GM23338 (cell line): ENCODE measurements at regions not wholly inside any gene's neighbourhood (a gene's known extent, or its start where the extent isn't known, plus 50 kb on each side); places are given as distances from the start of the nearest gene placed in this dataset.

Source experiments
- ATAC-seq: fragments of 200-7000 bp; cut with Tn5 transposase; 3 replicates; pipeline ENCODE4 v1.9.1; 2020
- DNase-seq: peaks from one replicate; pipeline ENCODE4 v3.0.0-alpha.2; 2015; ENCODE audit warnings: low spot score
- H2AFZ ChIP-seq: fragments of 200-600 bp; sonication (generic); 2 replicates; pipeline ENCODE4 v1.8.0; 2016; ENCODE audit warnings: antibody characterized with exemption, mild to moderate bottlenecking, moderate library complexity
- H3F3A ChIP-seq: fragments of 200-600 bp; sonication (generic); replicated peaks from 2 replicates; pipeline ENCODE4 v1.8.0; 2017; ENCODE audit warnings: antibody characterized with exemption, mixed run types, low read depth
- H3K27ac ChIP-seq: fragments of 200-600 bp; sonication (generic); 2 replicates; pipeline ENCODE4 v1.6.1; 2016; ENCODE audit warnings: low read depth
- H3K27me3 ChIP-seq: fragments of 200-600 bp; sonication (generic); 2 replicates; pipeline ENCODE4 v1.8.0; 2016; ENCODE audit warnings: mild to moderate bottlenecking, mixed run types, moderate library complexity; ENCODE audit not compliant: insufficient read depth
- H3K36me3 ChIP-seq: fragments of 200-600 bp; sonication (generic); 2 replicates; pipeline ENCODE4 v1.8.0; 2016; ENCODE audit warnings: mild to moderate bottlenecking; ENCODE audit not compliant: insufficient read depth
- H3K4me1 ChIP-seq: fragments of 200-600 bp; sonication (generic); 2 replicates; pipeline ENCODE4 v1.8.0; 2016; ENCODE audit warnings: mild to moderate bottlenecking, moderate library complexity; ENCODE audit not compliant: insufficient read depth
- H3K4me2 ChIP-seq: fragments of 200-600 bp; sonication (generic); 2 replicates; pipeline ENCODE4 v1.7.1; 2017; ENCODE audit warnings: mixed run types
- H3K4me3 ChIP-seq: fragments of 200-600 bp; sonication (generic); 2 replicates; pipeline ENCODE4 v1.6.1; 2016; ENCODE audit warnings: mixed run types
- H3K79me2 ChIP-seq: fragments of 200-600 bp; sonication (generic); replicated peaks from 2 replicates; pipeline ENCODE4 v1.8.0; 2017; ENCODE audit warnings: mild to moderate bottlenecking; ENCODE audit not compliant: insufficient read depth
- H3K9me2 ChIP-seq: fragments of 200-600 bp; sonication (generic); 2 replicates; pipeline ENCODE4 v1.8.0; 2017; ENCODE audit not compliant: insufficient read depth
- H4K20me1 ChIP-seq: fragments of 200-600 bp; sonication (generic); replicated peaks from 2 replicates; pipeline ENCODE4 v1.8.0; 2017; ENCODE audit warnings: mild to moderate bottlenecking; ENCODE audit not compliant: insufficient read depth
- H3K27ac Mint-ChIP-seq: 2 replicates; pipeline ENCODE4 v1.8.0; 2020; ENCODE audit warnings: inconsistent platforms, mild to moderate bottlenecking, moderate library complexity, mixed read lengths
- H3K27me3 Mint-ChIP-seq: 3 replicates; pipeline ENCODE4 v1.8.0; 2022; ENCODE audit warnings: low read depth, mild to moderate bottlenecking, moderate library complexity, mixed read lengths, inconsistent platforms; ENCODE audit not compliant: insufficient read depth, poor library complexity
- H3K36me3 Mint-ChIP-seq: 3 replicates; pipeline ENCODE4 v1.8.0; 2021; ENCODE audit warnings: low read depth, mild to moderate bottlenecking, inconsistent platforms, moderate library complexity, mixed read lengths
- H3K4me1 Mint-ChIP-seq: 3 replicates; pipeline ENCODE4 v1.8.0; 2020; ENCODE audit warnings: mild to moderate bottlenecking, inconsistent platforms, mixed read lengths
- H3K4me3 Mint-ChIP-seq: 3 replicates; pipeline ENCODE4 v1.8.0; 2021; ENCODE audit warnings: moderate library complexity, mild to moderate bottlenecking, inconsistent platforms, mixed read lengths
- H3K9me3 Mint-ChIP-seq: 3 replicates; pipeline ENCODE4 v1.8.0; 2020; ENCODE audit warnings: moderate library complexity, mild to moderate bottlenecking, inconsistent platforms, mixed read lengths
- CREB1 ChIP-seq: fragments of 250-450 bp; sonication (Bioruptor Pico); IDR thresholded peaks from 2 replicates; pipeline ENCODE4 v1.5.0; 2020; ENCODE audit warnings: low read depth, mild to moderate bottlenecking, moderate library complexity
- EZH2 ChIP-seq: fragments of 200-600 bp; sonication (generic); IDR thresholded peaks from one replicate; pipeline ENCODE4 v1.8.0; 2017; ENCODE audit warnings: antibody characterized with exemption, mild to moderate bottlenecking, low read depth; ENCODE audit not compliant: unreplicated experiment
- EZH2phosphoT487 ChIP-seq: fragments of 200-600 bp; sonication (generic); IDR thresholded peaks from one replicate; pipeline ENCODE4 v1.8.1; 2018; ENCODE audit warnings: antibody characterized with exemption; ENCODE audit not compliant: unreplicated experiment
- JUNB ChIP-seq: IDR thresholded peaks from one replicate; pipeline ENCODE4 v1.6.1; 2016; ENCODE audit warnings: antibody characterized with exemption; ENCODE audit not compliant: unreplicated experiment
- NANOG ChIP-seq: IDR thresholded peaks from 2 replicates; pipeline ENCODE4 v1.6.1; 2016; ENCODE audit warnings: antibody characterized with exemption, borderline replicate concordance
- POLR2AphosphoS5 ChIP-seq: IDR thresholded peaks from 2 replicates; pipeline ENCODE4 v1.6.1; 2016; ENCODE audit warnings: antibody characterized with exemption, low read depth
- STAT1 ChIP-seq: IDR thresholded peaks from one replicate; pipeline ENCODE4 v1.6.1; 2016; ENCODE audit warnings: antibody characterized with exemption; ENCODE audit not compliant: unreplicated experiment
- ZNF114 ChIP-seq: fragments of 250-450 bp; sonication (Bioruptor Pico); IDR thresholded peaks from 2 replicates; pipeline ENCODE4 v1.5.0; 2020; ENCODE audit warnings: mild to moderate bottlenecking, moderate library complexity
- ZNF331 ChIP-seq: fragments of 250-450 bp; sonication (Bioruptor Pico); IDR thresholded peaks from 2 replicates; pipeline ENCODE4 v1.5.0; 2020; ENCODE audit warnings: low read depth, mild to moderate bottlenecking, moderate library complexity
- TF ChIP-seq, protein P1 (sequence below): fragments of 250-450 bp; sonication (Bioruptor Pico); IDR thresholded peaks from 2 replicates; pipeline ENCODE4 v1.5.0; 2020; ENCODE audit warnings: mild to moderate bottlenecking, moderate library complexity
- TF ChIP-seq, protein P2 (sequence below): IDR thresholded peaks from one replicate; pipeline ENCODE4 v1.6.1; 2018; ENCODE audit warnings: antibody characterized with exemption; ENCODE audit not compliant: unreplicated experiment
- TF ChIP-seq, protein P3 (sequence below): IDR thresholded peaks from 2 replicates; pipeline ENCODE4 v1.6.1; 2016; ENCODE audit warnings: antibody characterized with exemption

DNA sequence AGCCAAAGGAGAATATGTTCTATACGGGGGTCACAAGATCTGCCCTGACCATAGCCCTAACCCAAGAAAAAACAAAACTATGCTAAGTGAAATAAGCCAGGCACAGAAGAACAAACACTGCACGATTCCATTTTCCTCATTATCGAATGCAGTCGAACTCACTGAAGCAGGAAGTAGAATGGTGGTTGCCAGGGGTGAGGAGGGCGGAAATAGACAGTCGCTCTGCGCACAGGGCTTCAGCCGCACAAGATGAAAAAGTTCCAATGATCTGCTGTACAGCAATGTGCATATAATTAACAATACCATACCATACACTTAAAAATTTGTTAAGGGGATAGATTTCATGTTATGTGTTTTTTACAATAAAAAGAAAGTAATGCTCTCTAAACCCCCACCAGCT lies 257.7 kb downstream of the TXNL1 start:
- DNase-seq (no peak), ATAC-seq (no peak)
- no peaks in the 10 kb centered on the region for H3K79me2 ChIP-seq
- H3K27ac ChIP-seq, result no peak overlapping the region
- H3K27ac Mint-ChIP-seq, result no peak overlapping the region
- TF ChIP-seq JUNB (no peak), NANOG (no peak), EZH2 (no peak), CREB1 (CRISPR knock-in tag) (no peak), ZNF331 (CRISPR knock-in tag) (no peak), STAT1 (no peak), ZNF114 (CRISPR knock-in tag) (no peak), EZH2phosphoT487 (no peak), POLR2AphosphoS5 (no peak)
- TF ChIP-seq, protein P1, sequence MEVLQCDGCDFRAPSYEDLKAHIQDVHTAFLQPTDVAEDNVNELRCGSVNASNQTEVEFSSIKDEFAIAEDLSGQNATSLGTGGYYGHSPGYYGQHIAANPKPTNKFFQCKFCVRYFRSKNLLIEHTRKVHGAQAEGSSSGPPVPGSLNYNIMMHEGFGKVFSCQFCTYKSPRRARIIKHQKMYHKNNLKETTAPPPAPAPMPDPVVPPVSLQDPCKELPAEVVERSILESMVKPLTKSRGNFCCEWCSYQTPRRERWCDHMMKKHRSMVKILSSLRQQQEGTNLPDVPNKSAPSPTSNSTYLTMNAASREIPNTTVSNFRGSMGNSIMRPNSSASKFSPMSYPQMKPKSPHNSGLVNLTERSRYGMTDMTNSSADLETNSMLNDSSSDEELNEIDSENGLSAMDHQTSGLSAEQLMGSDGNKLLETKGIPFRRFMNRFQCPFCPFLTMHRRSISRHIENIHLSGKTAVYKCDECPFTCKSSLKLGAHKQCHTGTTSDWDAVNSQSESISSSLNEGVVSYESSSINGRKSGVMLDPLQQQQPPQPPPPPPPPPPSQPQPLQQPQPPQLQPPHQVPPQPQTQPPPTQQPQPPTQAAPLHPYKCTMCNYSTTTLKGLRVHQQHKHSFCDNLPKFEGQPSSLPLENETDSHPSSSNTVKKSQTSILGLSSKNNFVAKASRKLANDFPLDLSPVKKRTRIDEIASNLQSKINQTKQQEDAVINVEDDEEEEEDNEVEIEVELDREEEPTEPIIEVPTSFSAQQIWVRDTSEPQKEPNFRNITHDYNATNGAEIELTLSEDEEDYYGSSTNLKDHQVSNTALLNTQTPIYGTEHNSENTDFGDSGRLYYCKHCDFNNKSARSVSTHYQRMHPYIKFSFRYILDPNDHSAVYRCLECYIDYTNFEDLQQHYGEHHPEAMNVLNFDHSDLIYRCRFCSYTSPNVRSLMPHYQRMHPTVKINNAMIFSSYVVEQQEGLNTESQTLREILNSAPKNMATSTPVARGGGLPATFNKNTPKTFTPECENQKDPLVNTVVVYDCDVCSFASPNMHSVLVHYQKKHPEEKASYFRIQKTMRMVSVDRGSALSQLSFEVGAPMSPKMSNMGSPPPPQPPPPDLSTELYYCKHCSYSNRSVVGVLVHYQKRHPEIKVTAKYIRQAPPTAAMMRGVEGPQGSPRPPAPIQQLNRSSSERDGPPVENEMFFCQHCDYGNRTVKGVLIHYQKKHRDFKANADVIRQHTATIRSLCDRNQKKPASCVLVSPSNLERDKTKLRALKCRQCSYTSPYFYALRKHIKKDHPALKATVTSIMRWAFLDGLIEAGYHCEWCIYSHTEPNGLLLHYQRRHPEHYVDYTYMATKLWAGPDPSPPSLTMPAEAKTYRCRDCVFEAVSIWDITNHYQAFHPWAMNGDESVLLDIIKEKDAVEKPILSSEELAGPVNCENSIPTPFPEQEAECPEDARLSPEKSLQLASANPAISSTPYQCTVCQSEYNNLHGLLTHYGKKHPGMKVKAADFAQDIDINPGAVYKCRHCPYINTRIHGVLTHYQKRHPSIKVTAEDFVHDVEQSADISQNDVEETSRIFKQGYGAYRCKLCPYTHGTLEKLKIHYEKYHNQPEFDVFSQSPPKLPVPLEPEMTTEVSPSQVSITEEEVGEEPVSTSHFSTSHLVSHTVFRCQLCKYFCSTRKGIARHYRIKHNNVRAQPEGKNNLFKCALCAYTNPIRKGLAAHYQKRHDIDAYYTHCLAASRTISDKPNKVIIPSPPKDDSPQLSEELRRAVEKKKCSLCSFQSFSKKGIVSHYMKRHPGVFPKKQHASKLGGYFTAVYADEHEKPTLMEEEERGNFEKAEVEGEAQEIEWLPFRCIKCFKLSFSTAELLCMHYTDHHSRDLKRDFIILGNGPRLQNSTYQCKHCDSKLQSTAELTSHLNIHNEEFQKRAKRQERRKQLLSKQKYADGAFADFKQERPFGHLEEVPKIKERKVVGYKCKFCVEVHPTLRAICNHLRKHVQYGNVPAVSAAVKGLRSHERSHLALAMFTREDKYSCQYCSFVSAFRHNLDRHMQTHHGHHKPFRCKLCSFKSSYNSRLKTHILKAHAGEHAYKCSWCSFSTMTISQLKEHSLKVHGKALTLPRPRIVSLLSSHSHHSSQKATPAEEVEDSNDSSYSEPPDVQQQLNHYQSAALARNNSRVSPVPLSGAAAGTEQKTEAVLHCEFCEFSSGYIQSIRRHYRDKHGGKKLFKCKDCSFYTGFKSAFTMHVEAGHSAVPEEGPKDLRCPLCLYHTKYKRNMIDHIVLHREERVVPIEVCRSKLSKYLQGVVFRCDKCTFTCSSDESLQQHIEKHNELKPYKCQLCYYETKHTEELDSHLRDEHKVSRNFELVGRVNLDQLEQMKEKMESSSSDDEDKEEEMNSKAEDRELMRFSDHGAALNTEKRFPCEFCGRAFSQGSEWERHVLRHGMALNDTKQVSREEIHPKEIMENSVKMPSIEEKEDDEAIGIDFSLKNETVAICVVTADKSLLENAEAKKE (CRISPR knock-in tag), result no peak
- TF ChIP-seq, protein P2, sequence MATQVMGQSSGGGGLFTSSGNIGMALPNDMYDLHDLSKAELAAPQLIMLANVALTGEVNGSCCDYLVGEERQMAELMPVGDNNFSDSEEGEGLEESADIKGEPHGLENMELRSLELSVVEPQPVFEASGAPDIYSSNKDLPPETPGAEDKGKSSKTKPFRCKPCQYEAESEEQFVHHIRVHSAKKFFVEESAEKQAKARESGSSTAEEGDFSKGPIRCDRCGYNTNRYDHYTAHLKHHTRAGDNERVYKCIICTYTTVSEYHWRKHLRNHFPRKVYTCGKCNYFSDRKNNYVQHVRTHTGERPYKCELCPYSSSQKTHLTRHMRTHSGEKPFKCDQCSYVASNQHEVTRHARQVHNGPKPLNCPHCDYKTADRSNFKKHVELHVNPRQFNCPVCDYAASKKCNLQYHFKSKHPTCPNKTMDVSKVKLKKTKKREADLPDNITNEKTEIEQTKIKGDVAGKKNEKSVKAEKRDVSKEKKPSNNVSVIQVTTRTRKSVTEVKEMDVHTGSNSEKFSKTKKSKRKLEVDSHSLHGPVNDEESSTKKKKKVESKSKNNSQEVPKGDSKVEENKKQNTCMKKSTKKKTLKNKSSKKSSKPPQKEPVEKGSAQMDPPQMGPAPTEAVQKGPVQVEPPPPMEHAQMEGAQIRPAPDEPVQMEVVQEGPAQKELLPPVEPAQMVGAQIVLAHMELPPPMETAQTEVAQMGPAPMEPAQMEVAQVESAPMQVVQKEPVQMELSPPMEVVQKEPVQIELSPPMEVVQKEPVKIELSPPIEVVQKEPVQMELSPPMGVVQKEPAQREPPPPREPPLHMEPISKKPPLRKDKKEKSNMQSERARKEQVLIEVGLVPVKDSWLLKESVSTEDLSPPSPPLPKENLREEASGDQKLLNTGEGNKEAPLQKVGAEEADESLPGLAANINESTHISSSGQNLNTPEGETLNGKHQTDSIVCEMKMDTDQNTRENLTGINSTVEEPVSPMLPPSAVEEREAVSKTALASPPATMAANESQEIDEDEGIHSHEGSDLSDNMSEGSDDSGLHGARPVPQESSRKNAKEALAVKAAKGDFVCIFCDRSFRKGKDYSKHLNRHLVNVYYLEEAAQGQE, result no peak
- TF ChIP-seq, protein P3, sequence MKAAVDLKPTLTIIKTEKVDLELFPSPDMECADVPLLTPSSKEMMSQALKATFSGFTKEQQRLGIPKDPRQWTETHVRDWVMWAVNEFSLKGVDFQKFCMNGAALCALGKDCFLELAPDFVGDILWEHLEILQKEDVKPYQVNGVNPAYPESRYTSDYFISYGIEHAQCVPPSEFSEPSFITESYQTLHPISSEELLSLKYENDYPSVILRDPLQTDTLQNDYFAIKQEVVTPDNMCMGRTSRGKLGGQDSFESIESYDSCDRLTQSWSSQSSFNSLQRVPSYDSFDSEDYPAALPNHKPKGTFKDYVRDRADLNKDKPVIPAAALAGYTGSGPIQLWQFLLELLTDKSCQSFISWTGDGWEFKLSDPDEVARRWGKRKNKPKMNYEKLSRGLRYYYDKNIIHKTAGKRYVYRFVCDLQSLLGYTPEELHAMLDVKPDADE, result no peak
- no peaks in the 10 kb centered on the region for H3F3A ChIP-seq
- no peaks in the 10 kb centered on the region for H4K20me1 ChIP-seq
- no peaks in the 10 kb centered on the region for H3K36me3 Mint-ChIP-seq
- no peaks in the 10 kb centered on the region for H3K4me1 ChIP-seq
- no peaks in the 10 kb centered on the region for H3K9me3 Mint-ChIP-seq
- no peaks in the 10 kb centered on the region for H3K27me3 ChIP-seq
- no peak overlapping the region for H3K4me2 ChIP-seq
- no peaks in the 10 kb centered on the region for H3K36me3 ChIP-seq
- no peak overlapping the region for H3K4me3 ChIP-seq
- no peak overlapping the region for H3K4me3 Mint-ChIP-seq
- peak overlapping the region; percentile 65; the same call in 1 of the 2 replicates for H2AFZ ChIP-seq
- H3K9me2 ChIP-seq, result peaks cover 7% of the 10 kb centered on the region; the same call in 1 of the 2 replicates
- H3K4me1 Mint-ChIP-seq, result no peaks in the 10 kb centered on the region; the same call in 2 of the 3 replicates
- no peaks in the 10 kb centered on the region for H3K27me3 Mint-ChIP-seq
